HepG2 (cell line): ENCODE measurements at regions not wholly inside any gene's neighbourhood (a gene's known extent, or its start where the extent isn't known, plus 50 kb on each side); places are given as distances from the start of the nearest gene placed in this dataset.

Experiments
- FOXA1 ChIP-seq, 2 experiments: fragments of 450-650 bp in 1 of 2; sonication (generic) in 1 of 2; formaldehyde crosslinking in 1 of 2; IDR thresholded peaks; 2 replicates each; pipeline versions ENCODE4 v1.4.0 to v1.6.1; 2016 to 2020; ENCODE audit warnings: missing genetic modification reagents in 1 of 2
- FOXA3 ChIP-seq: IDR thresholded peaks from 2 replicates; pipeline ENCODE4 v1.6.1; 2016; ENCODE audit warnings: missing genetic modification reagents, missing compliant biosample characterization
- JUND ChIP-seq: sonication (generic); formaldehyde crosslinking; IDR thresholded peaks from 2 replicates; pipeline ENCODE4 v1.8.0; 2022; ENCODE audit warnings: mild to moderate bottlenecking, missing genetic modification reagents
- KLF6 ChIP-seq: IDR thresholded peaks from 2 replicates; pipeline ENCODE4 v1.8.0; 2016; ENCODE audit warnings: missing biosample characterization, missing genetic modification reagents
- MIXL1 ChIP-seq: IDR thresholded peaks from 2 replicates; pipeline ENCODE4 v1.6.1; 2016
- ZNF598 ChIP-seq: sonication (generic); formaldehyde crosslinking; IDR thresholded peaks from 2 replicates; pipeline ENCODE4 v1.5.1; 2020; ENCODE audit warnings: mild to moderate bottlenecking, missing genetic modification reagents, borderline replicate concordance
- ZNF687 ChIP-seq: sonication (generic); formaldehyde crosslinking; IDR thresholded peaks from 2 replicates; pipeline ENCODE4 v1.5.1; 2020; ENCODE audit warnings: mild to moderate bottlenecking, missing genetic modification reagents, moderate library complexity
- ZNF839 ChIP-seq: sonication (generic); formaldehyde crosslinking; IDR thresholded peaks from 2 replicates; pipeline ENCODE4 v1.4.0; 2020; ENCODE audit warnings: missing genetic modification reagents, mild to moderate bottlenecking, borderline replicate concordance
- ZSCAN22 ChIP-seq: sonication (generic); formaldehyde crosslinking; IDR thresholded peaks from 2 replicates; pipeline ENCODE4 v1.4.0; 2020; ENCODE audit warnings: mild to moderate bottlenecking, missing genetic modification reagents

- TF ChIP-seq FOXA1 (IDR thresholded peaks at IDR 0.05) (no peak), FOXA1 (CRISPR knock-in tag; IDR thresholded peaks at IDR 0.05) (no peak), ZSCAN22 (no peak), ZNF687 (CRISPR knock-in tag) (no peak), JUND (CRISPR knock-in tag) (no peak), ZNF839 (CRISPR knock-in tag) (no peak), ZNF598 (CRISPR knock-in tag) (no peak), KLF6 (CRISPR knock-in tag) (no peak), MIXL1 (CRISPR knock-in tag) (no peak), FOXA3 (CRISPR knock-in tag) (no peak)
Measured at GRCh38 chrX:122850326-122850725, 333.8 kb upstream of the GRIA3 start.
